AG04450 (cell line): ENCODE measurements at regions not wholly inside any gene's neighbourhood (a gene's known extent, or its start where the extent isn't known, plus 50 kb on each side); places are given as distances from the start of the nearest gene placed in this dataset.

Source experiments
- CTCF ChIA-PET: fragments of 300-600, 350-600 bp; formaldehyde crosslinking; extraction: SDS; loops from one replicate; lab custom pipeline; 2022; ENCODE audit warnings: antibody characterized with exemption, inconsistent platforms; lab: Charles Lee
- POLR2A ChIA-PET: fragments of 350-600 bp; formaldehyde crosslinking; extraction: SDS; loops from one replicate; lab custom pipeline; 2021; ENCODE audit warnings: antibody characterized with exemption, inconsistent platforms; lab: Yijun Ruan, JAX
- DNase-seq: peaks from one replicate; pipeline ENCODE4 v3.0.0-alpha.2; 2011; ENCODE audit warnings: low read depth, low spot score
- H3K27ac ChIP-seq: one replicate; pipeline ENCODE4 v1.5.1; 2012; ENCODE audit warnings: low read depth, low read length, control low read depth
- H3K27me3 ChIP-seq: one replicate; pipeline ENCODE4 v1.6.0; 2012; ENCODE audit warnings: low read length; ENCODE audit not compliant: control insufficient read depth, insufficient read depth
- H3K4me3 ChIP-seq: 2 replicates; pipeline ENCODE4 v1.5.1; 2011; ENCODE audit warnings: mild to moderate bottlenecking, low read depth, low read length, control low read depth
- H3K9me3 ChIP-seq: 2 replicates; pipeline ENCODE4 v1.5.1; 2012; ENCODE audit warnings: low read length; ENCODE audit not compliant: control insufficient read depth, insufficient read depth
- TF ChIP-seq, protein P1 (sequence below): IDR thresholded peaks from 2 replicates; pipeline ENCODE4 v1.5.1; 2011; ENCODE audit warnings: low read depth, low read length, control low read depth, inconsistent platforms

GRCh38 chr14:36429692-36430091 is 90.3 kb downstream of the NKX2-1 start:
- CTCF ChIA-PET = no interaction called here
- no peaks in the 10 kb centered on the region for H3K27me3 ChIP-seq
- no peak overlapping the region for H3K4me3 ChIP-seq
- TF ChIP-seq, protein P1, sequence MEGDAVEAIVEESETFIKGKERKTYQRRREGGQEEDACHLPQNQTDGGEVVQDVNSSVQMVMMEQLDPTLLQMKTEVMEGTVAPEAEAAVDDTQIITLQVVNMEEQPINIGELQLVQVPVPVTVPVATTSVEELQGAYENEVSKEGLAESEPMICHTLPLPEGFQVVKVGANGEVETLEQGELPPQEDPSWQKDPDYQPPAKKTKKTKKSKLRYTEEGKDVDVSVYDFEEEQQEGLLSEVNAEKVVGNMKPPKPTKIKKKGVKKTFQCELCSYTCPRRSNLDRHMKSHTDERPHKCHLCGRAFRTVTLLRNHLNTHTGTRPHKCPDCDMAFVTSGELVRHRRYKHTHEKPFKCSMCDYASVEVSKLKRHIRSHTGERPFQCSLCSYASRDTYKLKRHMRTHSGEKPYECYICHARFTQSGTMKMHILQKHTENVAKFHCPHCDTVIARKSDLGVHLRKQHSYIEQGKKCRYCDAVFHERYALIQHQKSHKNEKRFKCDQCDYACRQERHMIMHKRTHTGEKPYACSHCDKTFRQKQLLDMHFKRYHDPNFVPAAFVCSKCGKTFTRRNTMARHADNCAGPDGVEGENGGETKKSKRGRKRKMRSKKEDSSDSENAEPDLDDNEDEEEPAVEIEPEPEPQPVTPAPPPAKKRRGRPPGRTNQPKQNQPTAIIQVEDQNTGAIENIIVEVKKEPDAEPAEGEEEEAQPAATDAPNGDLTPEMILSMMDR = no peak
- H3K9me3 ChIP-seq = no peaks in the 10 kb centered on the region
- DNase-seq = no peak
- POLR2A ChIA-PET = no interaction called here
- H3K27ac ChIP-seq = no peak overlapping the region

DNA sequence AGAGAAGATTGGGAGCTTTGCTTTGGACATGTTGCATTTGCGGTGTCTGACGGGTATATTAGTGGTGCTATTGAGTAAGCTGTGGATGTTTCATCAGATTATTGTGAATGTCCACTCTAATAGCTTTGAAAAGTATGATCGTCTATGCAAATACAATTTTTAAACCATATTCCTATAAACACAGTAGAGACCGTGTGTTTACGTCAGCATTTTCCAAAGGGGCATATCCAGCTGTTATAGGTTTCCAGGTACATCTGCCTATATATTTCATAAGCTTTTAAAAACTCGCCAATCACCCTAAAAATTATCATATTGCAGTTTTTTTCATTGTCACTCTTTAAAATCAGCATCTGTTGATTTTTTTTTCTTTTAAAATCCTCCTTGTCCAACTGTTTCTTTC is 91.7 kb downstream of the NKX2-1 start:
- TF ChIP-seq, protein P1 = no peak
- Histone ChIP-seq H3K9me3 (no peaks in the 10 kb centered on the region), H3K27ac (no peak overlapping the region), H3K4me3 (no peak overlapping the region), H3K27me3 (no peaks in the 10 kb centered on the region)
- ChIA-PET CTCF (no interaction called here), POLR2A (no interaction called here)
- DNase-seq = no peak

GRCh38 chr14:36426836-36427235 is 93.2 kb downstream of the NKX2-1 start:
- ChIA-PET CTCF (no interaction called here), POLR2A (no interaction called here)
- no peak for DNase-seq
- TF ChIP-seq, protein P1 = no peak
- no peak overlapping the region for H3K27ac ChIP-seq
- H3K27me3 ChIP-seq = no peaks in the 10 kb centered on the region
- no peaks in the 10 kb centered on the region for H3K9me3 ChIP-seq
- no peak overlapping the region for H3K4me3 ChIP-seq

GRCh38 chr14:36426113-36426512 is 93.9 kb downstream of the NKX2-1 start:
- Histone ChIP-seq H3K27ac (no peak overlapping the region), H3K9me3 (no peaks in the 10 kb centered on the region), H3K27me3 (no peaks in the 10 kb centered on the region), H3K4me3 (no peak overlapping the region)
- CTCF ChIA-PET = no interaction called here
- DNase-seq = no peak
- TF ChIP-seq, protein P1 = no peak
- POLR2A ChIA-PET = no interaction called here

GRCh38 chr14:36424478-36425102 is 95.4 kb downstream of the NKX2-1 start:
- POLR2A ChIA-PET = no interaction called here
- Histone ChIP-seq H3K4me3 (no peak overlapping the region), H3K9me3 (no peaks in the 10 kb centered on the region), H3K27me3 (no peaks in the 10 kb centered on the region), H3K27ac (no peak overlapping the region)
- DNase-seq = no peak
- TF ChIP-seq, protein P1 = no peak
- CTCF ChIA-PET = no interaction called here
